ENCODE measurements at regions not wholly inside any gene's neighbourhood (a gene's known extent, or its start where the extent isn't known, plus 50 kb on each side); places are given as distances from the start of the nearest gene placed in this dataset.

DNA sequence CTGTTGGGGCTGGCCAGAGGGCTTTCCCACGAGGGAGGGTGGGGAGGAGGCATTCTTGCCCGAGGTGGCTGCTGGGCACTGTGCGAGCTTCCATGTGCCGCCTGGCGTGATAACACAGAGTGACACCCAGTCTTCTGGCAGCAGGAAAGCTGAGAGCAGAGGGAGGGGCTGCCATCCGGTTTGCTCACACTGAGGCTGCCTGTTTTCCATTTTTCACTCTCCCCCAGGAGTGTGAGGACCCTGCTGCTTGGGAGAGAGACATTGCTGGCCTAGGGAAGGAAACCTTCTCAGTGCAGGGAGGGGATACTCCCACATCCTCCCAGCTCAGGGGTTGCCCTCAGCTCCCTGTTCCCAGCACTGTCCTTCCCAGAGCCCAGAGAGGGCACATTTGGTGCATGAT lies 73.1 kb downstream of the INHBB start:
- WGBS, result 45% methylated on average over 6 of the region's 6 CpGs
- H3K4me1 ChIP-seq (ENCODE audit: insufficient read depth), result no peaks in the 10 kb centered on the region
- H3K27ac ChIP-seq (ENCODE audit: low read depth), result no peak overlapping the region
- no peak for DNase-seq (ENCODE audit: extremely low spot score)
- no peak overlapping the region for H3K4me3 ChIP-seq (ENCODE audit: low read depth, low read length)
- H3K36me3 ChIP-seq (ENCODE audit: insufficient read depth), result no peaks in the 10 kb centered on the region

DNA sequence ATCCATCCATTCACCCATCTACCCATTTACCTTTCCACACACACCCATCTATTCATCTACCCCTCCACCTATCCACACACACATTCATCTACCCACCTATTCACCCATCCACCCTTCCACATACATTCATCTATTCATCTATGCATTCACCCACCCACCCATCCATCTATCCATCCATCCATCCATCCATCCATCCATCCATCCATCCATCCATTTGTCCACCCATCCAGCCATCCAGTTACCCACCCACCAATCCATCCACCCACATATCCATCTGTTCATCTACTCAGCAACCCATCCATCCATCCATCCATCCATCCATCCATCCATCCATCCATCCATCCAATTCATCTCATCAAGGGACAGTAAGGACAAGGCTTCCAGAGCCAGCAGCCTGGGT lies 74.0 kb downstream of the INHBB start:
- Histone ChIP-seq H3K4me3 (ENCODE audit: low read depth, low read length) (no peak overlapping the region), H3K4me1 (ENCODE audit: insufficient read depth) (no peaks in the 10 kb centered on the region), H3K27ac (ENCODE audit: low read depth) (no peak overlapping the region), H3K36me3 (ENCODE audit: insufficient read depth) (no peaks in the 10 kb centered on the region)
- no peak for DNase-seq (ENCODE audit: extremely low spot score)

DNA sequence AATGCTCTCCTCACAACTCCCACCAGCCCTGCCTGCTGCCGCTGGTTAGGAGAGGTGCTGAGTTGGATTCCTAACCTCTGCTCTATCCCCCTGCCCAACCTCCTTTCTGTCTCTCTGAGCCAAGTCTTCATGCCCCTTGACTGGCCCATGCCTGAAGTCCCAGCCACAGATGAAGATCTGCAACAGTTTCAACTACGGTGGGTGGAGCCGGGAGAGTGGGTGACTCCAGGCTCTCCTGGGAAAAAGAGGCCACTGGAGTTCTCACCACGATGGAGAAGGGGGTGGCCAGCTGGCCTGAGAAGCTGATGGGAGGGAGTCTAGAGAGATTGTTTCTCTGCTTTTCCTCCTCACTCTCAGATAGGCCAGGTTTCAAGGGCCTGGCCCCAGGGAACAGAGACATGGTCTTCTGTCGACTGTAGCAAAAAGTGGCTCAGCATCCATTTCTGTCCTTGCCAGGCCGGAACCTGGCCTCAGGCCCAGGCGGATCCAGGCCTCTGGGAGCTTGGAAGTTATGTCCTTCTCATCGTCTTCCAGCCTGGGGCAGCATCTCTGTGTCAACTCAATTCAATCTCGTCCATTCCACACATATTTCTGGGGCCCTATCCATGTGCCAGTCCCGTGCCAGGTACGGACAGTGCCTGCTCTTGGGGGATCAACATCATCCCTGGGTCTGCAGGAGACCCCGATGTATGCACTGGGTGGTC lies 75.3 kb downstream of the INHBB start:
- WGBS, result 82% methylated on average over 12 of the region's 12 CpGs
- H3K4me3 ChIP-seq (ENCODE audit: low read depth, low read length), result no peak overlapping the region
- DNase-seq (ENCODE audit: extremely low spot score), result no peak
- no peaks in the 10 kb centered on the region for H3K4me1 ChIP-seq (ENCODE audit: insufficient read depth)
- no peak overlapping the region for H3K27ac ChIP-seq (ENCODE audit: low read depth)
- no peaks in the 10 kb centered on the region for H3K36me3 ChIP-seq (ENCODE audit: insufficient read depth)

DNA sequence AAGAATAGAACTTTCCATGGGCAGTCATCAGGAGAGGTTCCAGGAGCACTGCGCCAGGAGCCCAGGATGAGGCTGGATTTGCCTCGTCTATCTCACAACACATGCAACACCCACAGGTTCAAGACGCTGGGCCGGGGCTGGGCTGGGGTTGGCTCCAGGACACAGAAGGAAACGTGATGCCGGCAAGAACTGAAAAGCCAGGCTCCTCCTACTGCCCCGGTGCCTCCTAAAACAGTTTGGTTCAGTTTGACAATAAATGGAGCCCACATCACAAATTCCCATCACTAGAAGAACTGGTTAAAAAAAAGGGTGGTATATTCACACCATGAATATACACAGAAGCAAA lies 75.9 kb downstream of the INHBB start:
- Histone ChIP-seq H3K36me3 (ENCODE audit: insufficient read depth) (no peaks in the 10 kb centered on the region), H3K27ac (ENCODE audit: low read depth) (no peak overlapping the region), H3K4me3 (ENCODE audit: low read depth, low read length) (no peak overlapping the region), H3K4me1 (ENCODE audit: insufficient read depth) (no peaks in the 10 kb centered on the region)
- no peak for DNase-seq (ENCODE audit: extremely low spot score)
- 39% methylated on average over 7 of the region's 7 CpGs for WGBS

DNA sequence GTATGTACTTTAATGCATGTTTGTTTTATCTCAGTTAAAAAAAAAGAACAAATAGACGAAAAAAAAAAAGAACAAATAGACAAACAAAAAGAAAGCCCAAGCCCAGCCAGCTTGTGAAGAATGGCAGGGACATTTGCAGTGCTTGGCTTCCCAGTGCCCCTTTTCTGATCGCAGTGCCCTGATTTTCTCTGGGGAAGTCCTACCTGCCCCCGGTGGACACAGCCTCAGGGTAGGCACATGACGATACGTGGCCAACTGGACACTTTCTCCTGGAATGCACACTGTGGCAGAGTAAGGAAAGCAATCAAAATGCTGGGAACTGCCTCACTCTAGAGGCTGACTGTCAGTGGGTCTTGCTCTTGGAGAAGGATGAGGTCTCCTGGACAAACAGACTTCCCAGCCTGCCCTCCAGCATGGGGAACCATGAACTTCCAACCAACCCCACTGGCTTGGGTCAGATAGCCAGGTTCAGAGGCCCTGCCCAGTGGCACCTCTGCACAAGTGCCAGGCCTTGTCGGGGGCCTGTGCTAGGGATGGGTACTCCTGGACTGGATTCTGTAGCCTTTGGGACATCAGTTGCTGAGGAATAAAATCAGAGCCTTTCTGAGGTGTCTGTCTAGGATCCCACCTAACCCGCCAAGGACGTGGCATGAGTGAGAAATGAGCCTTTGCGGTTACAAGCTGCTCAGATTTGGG lies 76.7 kb downstream of the INHBB start:
- DNase-seq (ENCODE audit: extremely low spot score), result no peak
- Histone ChIP-seq H3K4me3 (ENCODE audit: low read depth, low read length) (no peak overlapping the region), H3K4me1 (ENCODE audit: insufficient read depth) (no peaks in the 10 kb centered on the region), H3K36me3 (ENCODE audit: insufficient read depth) (no peaks in the 10 kb centered on the region), H3K27ac (ENCODE audit: low read depth) (no peak overlapping the region)
- 85% methylated on average over 9 of the region's 9 CpGs for WGBS

DNA sequence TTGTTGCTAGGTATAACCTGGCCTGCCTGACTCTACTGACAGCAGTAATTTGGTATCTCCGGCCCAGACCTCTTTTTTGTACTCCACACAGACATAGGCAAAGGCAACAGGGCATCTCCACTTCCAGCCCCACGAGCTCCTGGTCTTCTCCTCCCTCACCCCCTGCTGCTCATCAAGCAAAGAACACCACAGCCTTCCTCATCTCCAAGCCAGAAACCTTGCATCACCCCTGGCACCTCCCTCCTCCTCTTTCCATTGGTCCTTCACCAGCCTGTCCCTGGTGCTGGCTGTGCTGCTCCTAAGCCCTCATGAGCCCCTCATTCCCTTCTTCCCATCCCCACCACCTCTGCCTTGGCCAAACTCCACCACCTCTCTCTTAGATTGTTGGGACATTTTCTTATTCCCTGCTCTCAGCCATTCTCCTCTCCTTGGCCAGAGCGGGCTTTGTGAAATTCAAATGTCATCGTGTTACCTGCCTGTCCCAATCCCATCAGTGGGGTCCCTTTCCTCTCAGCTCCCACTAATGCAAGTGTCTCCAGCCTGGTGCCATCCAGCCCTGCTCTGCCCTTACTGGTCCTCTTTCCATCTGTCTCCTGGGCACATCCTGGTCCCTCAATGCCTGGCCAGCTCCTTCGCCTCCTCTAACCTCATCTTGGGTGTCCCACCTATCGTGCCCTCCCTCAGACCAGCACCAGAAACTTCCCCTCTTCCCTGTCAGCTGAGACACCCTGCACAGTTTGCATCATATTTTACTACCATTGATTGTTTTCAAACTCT lies 77.4 kb downstream of the INHBB start:
- H3K4me3 ChIP-seq (ENCODE audit: low read depth, low read length), result no peak overlapping the region
- no peak overlapping the region for H3K27ac ChIP-seq (ENCODE audit: low read depth)
- H3K4me1 ChIP-seq (ENCODE audit: insufficient read depth), result no peaks in the 10 kb centered on the region
- DNase-seq (ENCODE audit: extremely low spot score), result no peak
- no peaks in the 10 kb centered on the region for H3K36me3 ChIP-seq (ENCODE audit: insufficient read depth)
- 79% methylated on average over 6 of the region's 6 CpGs for WGBS

DNA sequence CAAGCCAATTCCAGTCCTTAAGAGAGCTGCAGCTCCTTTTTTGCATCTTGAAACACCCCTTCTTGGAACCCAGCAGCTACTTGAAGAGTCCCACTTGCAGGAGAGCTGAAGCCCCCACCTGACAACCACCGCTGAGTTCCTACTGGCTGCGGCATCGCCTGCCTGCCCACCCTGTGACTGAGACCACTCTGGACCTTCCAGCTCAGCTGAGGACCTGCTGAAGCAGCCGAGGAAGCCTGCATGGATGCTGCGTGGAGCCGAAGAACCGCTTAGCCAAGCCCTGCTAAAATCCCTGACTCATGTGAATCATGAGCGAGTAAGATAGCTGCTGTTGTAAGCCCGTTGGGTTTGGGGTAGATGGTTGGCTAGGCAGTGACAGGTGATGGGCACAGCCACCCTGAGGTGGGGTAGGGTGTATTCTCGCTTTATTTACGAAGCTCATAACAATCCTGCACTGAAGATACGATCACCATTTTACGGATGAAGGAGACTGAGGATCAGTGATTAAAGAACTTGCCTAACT lies 78.4 kb downstream of the INHBB start:
- no peak for DNase-seq (ENCODE audit: extremely low spot score)
- H3K4me1 ChIP-seq (ENCODE audit: insufficient read depth), result no peaks in the 10 kb centered on the region
- 85% methylated on average over 13 of the region's 13 CpGs for WGBS

DNA sequence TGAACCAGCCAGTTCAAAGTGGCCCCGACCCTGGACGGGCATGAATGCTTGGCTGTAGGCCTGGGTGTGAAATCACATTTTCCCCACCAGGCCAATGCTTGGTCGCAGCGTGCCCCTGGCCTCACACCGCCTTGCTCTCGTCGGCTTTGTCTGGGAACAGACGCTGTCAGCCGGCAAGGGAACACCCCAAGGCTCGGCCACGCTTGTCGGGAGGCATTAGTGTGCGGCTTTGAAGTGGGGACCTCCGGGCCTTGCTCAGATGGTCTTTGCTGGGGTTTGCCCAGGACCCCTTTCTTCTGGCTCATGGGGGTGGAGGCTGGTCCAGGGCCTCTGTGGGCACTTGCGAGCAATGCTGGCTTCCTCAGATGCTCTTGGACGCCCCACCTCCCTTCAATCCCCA lies 79.1 kb downstream of the INHBB start:
- DNase-seq (ENCODE audit: extremely low spot score), result no peak
- Histone ChIP-seq H3K4me3 (ENCODE audit: low read depth, low read length) (no peak overlapping the region), H3K36me3 (ENCODE audit: insufficient read depth) (no peaks in the 10 kb centered on the region), H3K27ac (ENCODE audit: low read depth) (no peak overlapping the region), H3K4me1 (ENCODE audit: insufficient read depth) (no peaks in the 10 kb centered on the region)
- WGBS, result 86% methylated on average over 16 of the region's 16 CpGs

More for the DNA sequence above, 78.4 kb downstream of the INHBB start:
- Histone ChIP-seq H3K4me3 (ENCODE audit: low read depth, low read length) (no peak overlapping the region), H3K27ac (ENCODE audit: low read depth) (no peak overlapping the region), H3K36me3 (ENCODE audit: insufficient read depth) (no peaks in the 10 kb centered on the region)

DNA sequence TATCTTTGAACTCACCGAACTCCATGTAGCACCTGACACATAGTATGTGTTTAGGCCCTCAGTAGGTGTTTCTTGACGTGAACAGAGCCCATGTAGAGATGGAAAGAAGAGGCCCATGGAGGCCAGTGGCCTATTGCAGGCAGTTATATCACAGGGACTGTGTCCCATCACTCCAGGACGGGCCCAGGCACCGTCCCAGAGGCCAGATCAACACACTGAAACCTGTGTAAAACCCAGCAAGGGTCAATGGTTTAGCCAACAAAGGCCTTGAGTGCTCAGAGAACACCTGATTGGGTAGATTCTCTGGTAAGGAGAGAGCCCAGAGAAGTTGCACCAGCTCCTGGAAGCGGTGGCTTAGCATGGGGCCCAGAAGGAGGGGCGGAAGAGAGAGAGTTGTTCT lies 82.8 kb downstream of the INHBB start:
- WGBS, result 75% methylated on average over 6 of the region's 6 CpGs
- no peaks in the 10 kb centered on the region for H3K4me1 ChIP-seq (ENCODE audit: insufficient read depth)
- DNase-seq (ENCODE audit: extremely low spot score), result no peak
- no peak overlapping the region for H3K27ac ChIP-seq (ENCODE audit: low read depth)
- no peaks in the 10 kb centered on the region for H3K36me3 ChIP-seq (ENCODE audit: insufficient read depth)
- H3K4me3 ChIP-seq (ENCODE audit: low read depth, low read length), result no peak overlapping the region

DNA sequence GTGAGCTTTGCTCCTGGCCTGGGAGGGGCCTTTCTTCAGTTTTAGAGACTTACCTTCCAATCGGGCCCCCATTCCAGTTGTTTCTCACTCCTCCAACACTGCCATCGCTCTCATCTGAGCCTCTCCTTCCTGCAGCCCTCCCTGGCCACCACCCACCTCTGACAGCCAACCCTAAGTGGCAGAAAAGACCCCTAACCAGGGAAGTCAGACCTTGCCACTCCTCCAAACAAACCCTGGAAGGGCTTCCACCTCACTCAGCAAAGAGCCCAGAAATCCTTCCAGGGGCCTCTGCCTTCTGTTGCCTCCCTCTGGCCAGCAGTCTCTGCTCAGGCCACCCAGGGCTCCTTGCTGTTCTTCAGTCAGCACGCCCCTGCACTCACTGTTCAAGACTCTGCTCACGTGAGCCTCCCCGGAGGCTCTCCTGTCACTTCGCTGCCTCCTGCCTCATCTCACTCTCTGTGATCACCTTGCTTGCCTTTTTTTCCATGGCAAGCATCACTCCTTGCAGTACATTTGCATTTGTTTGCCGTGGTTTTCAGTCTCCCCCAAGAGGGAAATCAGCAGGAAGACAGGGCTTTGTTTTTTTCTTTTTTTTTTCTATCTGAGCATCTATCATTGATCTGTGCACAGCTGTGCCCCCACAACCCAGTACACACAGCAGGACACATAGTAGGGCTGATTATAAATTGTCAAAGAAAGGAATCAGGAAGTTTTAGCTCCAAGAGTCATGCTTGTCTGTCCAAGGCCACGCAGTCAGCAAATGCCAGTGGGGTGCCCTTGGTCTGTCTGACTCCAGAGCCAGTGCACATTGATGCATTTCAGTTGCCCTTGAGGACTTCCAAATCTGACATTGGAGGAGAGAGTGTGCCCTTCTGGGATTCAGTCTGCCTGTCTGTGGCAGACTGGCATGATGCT lies 83.9 kb downstream of the INHBB start:
- WGBS, result 71% methylated on average over 8 of the region's 8 CpGs
- H3K36me3 ChIP-seq (ENCODE audit: insufficient read depth), result no peaks in the 10 kb centered on the region
- no peak overlapping the region for H3K4me3 ChIP-seq (ENCODE audit: low read depth, low read length)
- no peaks in the 10 kb centered on the region for H3K4me1 ChIP-seq (ENCODE audit: insufficient read depth)
- DNase-seq (ENCODE audit: extremely low spot score), result no peak
- no peak overlapping the region for H3K27ac ChIP-seq (ENCODE audit: low read depth)

DNA sequence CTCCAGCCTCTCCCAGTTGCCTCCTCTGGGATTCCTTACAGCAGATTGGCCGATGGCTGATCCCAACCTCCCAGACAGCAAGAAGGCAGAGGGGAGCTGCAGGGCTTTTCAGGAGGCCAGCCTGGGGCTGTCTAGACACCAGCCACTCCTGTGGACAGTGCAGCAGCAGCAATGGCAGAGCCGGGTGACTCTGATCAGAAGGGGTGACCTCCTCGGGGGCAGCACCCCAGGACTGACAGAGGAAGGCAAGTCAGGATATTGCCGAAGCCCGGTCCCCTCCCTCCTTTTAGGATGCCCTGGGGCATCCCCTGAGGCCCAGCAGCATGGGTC lies 84.5 kb downstream of the INHBB start:
- DNase-seq (ENCODE audit: extremely low spot score), result no peak
- Histone ChIP-seq H3K36me3 (ENCODE audit: insufficient read depth) (no peaks in the 10 kb centered on the region), H3K27ac (ENCODE audit: low read depth) (no peak overlapping the region), H3K4me1 (ENCODE audit: insufficient read depth) (no peaks in the 10 kb centered on the region), H3K4me3 (ENCODE audit: low read depth, low read length) (no peak overlapping the region)
- 79% methylated on average over 5 of the region's 5 CpGs for WGBS

DNA sequence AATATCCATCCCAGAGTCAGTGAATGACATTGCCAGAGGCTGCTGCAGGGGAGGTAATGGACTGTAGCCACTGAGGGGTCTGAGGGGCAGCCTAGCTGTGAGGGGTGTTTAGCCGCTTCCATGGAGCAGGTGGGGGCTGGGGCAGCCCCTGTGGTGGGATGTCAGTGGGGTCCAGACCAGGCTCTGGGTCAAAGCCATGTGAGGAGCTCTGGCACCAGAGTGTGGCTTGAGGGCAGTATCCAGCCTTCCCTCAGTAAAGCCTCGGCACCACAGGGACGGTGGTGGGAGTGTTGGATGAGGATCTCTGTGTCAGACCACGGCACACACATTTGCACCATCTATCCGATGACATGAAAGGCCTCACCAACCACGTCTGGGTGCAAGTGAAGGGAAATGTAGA lies 85.0 kb downstream of the INHBB start:
- H3K27ac ChIP-seq (ENCODE audit: low read depth), result no peak overlapping the region
- H3K4me3 ChIP-seq (ENCODE audit: low read depth, low read length), result no peak overlapping the region
- 87% methylated on average over 6 of the region's 6 CpGs for WGBS
- no peaks in the 10 kb centered on the region for H3K4me1 ChIP-seq (ENCODE audit: insufficient read depth)
- DNase-seq (ENCODE audit: extremely low spot score), result no peak
- H3K36me3 ChIP-seq (ENCODE audit: insufficient read depth), result no peaks in the 10 kb centered on the region

All from urinary bladder (tissue), 3 donors.